ENCODE measurements at regions not wholly inside any gene's neighbourhood (a gene's known extent, or its start where the extent isn't known, plus 50 kb on each side); places are given as distances from the start of the nearest gene placed in this dataset.

GRCh38 chr13:59495936-59496512 lies 667.7 kb downstream of the DIAPH3 start:
- no peaks in the 10 kb centered on the region for H3K9me3 ChIP-seq (ENCODE audit: control insufficient read depth in 2 of 3, low read length in 3 of 3)
- no peak overlapping the region for H3K4me3 ChIP-seq (ENCODE audit: low read length)
- intact Hi-C loops (cut with micrococcal nuclease) = no loop called here
- no peak overlapping the region for H3K27ac Mint-ChIP-seq
- H3K36me3 ChIP-seq (ENCODE audit: control insufficient read depth in 2 of 3, insufficient read depth in 3 of 3, low read length in 3 of 3) = no peaks in the 10 kb centered on the region
- ChIA-PET POLR2A (no interaction called here), CTCF (no interaction called here)
- peaks cover 0 to 9% (median 0%) of the 10 kb centered on the region in 5 donors for H3K27me3 Mint-ChIP-seq
- peaks cover 0 to 3% (median 0%) of the 10 kb centered on the region in 7 donors for H3K4me1 Mint-ChIP-seq
- no peak for ATAC-seq
- H3K27ac ChIP-seq (ENCODE audit: low read depth, low read length) = no peak overlapping the region
- no peaks in the 10 kb centered on the region for H3K4me1 ChIP-seq (ENCODE audit: control insufficient read depth in 2 of 2, insufficient read depth in 2 of 2, low read length in 2 of 2)
- peaks cover 0 to 4% (median 0%) of the 10 kb centered on the region in 11 donors for H3K9me3 Mint-ChIP-seq
- H3K4me3 Mint-ChIP-seq = no peak overlapping the region
- DNase-seq = no peak
- no peaks in the 10 kb centered on the region for H3K27me3 ChIP-seq (ENCODE audit: control insufficient read depth in 2 of 2, insufficient read depth in 2 of 2, low read length in 2 of 2)
- no peaks in the 10 kb centered on the region for H3K36me3 Mint-ChIP-seq

DNA sequence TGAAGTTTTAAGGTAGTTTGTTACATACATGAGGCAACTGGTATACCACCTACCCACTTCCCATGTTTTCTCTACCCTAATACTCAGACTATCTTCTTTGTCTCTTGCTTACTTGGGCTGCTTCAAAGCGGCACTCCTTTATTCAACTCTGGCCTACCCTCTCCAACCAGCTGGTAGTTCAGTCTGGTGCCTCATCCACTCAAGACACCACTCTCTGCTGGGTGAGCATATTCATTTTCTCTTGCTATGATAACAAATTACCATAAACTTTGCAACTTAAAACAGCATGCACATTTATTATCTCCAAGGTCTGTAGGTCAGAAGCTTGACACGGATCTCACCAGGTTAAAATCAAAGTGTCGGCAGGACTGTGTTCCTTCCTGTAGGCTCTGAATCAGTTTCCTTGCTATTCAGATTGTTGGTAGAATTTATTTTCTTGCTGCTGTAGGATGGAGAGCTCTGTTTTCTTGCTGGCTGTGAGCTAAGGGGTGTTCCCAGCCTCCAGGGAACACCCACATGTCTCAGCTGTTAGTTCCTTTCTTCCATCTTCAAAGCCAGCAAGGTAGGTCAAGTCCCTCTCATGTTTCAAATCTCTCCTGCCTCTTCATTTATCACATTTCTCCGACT lies 666.0 kb downstream of the DIAPH3 start:
- no peaks in the 10 kb centered on the region for H3K9me3 ChIP-seq (ENCODE audit: control insufficient read depth in 2 of 3, low read length in 3 of 3)
- CTCF ChIA-PET = no interaction called here
- H3K36me3 Mint-ChIP-seq = no peaks in the 10 kb centered on the region
- H3K9me3 Mint-ChIP-seq = peaks cover 0 to 4% (median 0%) of the 10 kb centered on the region in 11 donors
- DNase-seq = no peak
- H3K27me3 ChIP-seq (ENCODE audit: control insufficient read depth in 2 of 2, insufficient read depth in 2 of 2, low read length in 2 of 2) = no peaks in the 10 kb centered on the region
- H3K4me3 ChIP-seq (ENCODE audit: low read length) = no peak overlapping the region
- POLR2A ChIA-PET = no interaction called here
- H3K27me3 Mint-ChIP-seq = peaks cover 0 to 6% (median 0%) of the 10 kb centered on the region in 5 donors
- H3K4me1 ChIP-seq (ENCODE audit: control insufficient read depth in 2 of 2, insufficient read depth in 2 of 2, low read length in 2 of 2) = no peaks in the 10 kb centered on the region
- H3K27ac Mint-ChIP-seq = peak overlapping the region in 1 of 9 donors; percentile 24
- H3K27ac ChIP-seq (ENCODE audit: low read depth, low read length) = no peak overlapping the region
- H3K4me3 Mint-ChIP-seq = no peak overlapping the region
- no peak for ATAC-seq
- intact Hi-C loops (cut with micrococcal nuclease) = no loop called here
- peaks cover 0 to 3% (median 0%) of the 10 kb centered on the region in 7 donors for H3K4me1 Mint-ChIP-seq
- no peaks in the 10 kb centered on the region for H3K36me3 ChIP-seq (ENCODE audit: control insufficient read depth in 2 of 3, insufficient read depth in 3 of 3, low read length in 3 of 3)

DNA sequence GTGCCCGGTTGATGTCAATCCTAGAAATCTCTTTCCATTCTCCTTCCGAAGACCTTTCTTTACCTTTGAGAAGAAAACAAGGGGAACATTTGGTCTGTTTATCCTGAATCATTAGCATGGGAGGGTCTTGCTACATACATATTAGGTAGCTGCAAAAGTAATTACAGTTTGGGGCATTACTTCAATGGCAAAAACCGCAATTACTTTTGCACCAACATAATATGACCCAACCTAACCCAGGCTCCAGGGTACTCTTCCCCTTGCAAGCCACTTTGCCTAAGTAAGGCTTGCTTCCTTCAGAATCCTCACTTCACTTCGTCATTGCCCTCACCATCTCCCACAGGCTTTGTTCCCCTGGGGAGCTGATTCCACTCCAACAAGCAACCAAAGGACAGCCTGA lies 662.7 kb downstream of the DIAPH3 start:
- CTCF ChIA-PET = no interaction called here
- intact Hi-C loops (cut with micrococcal nuclease) = no loop called here
- H3K9me3 Mint-ChIP-seq = peaks cover 0 to 4% (median 0%) of the 10 kb centered on the region in 11 donors
- Histone ChIP-seq H3K4me1 (ENCODE audit: control insufficient read depth in 2 of 2, insufficient read depth in 2 of 2, low read length in 2 of 2) (no peaks in the 10 kb centered on the region), H3K9me3 (ENCODE audit: control insufficient read depth in 2 of 3, low read length in 3 of 3) (no peaks in the 10 kb centered on the region), H3K27me3 (ENCODE audit: control insufficient read depth in 2 of 2, insufficient read depth in 2 of 2, low read length in 2 of 2) (no peaks in the 10 kb centered on the region), H3K4me3 (ENCODE audit: low read length) (no peak overlapping the region), H3K36me3 (ENCODE audit: control insufficient read depth in 2 of 3, insufficient read depth in 3 of 3, low read length in 3 of 3) (no peaks in the 10 kb centered on the region), H3K27ac (ENCODE audit: low read depth, low read length) (no peak overlapping the region)
- ATAC-seq (no peak), DNase-seq (no peak)
- no peak overlapping the region for H3K4me3 Mint-ChIP-seq
- POLR2A ChIA-PET = no interaction called here
- H3K27ac Mint-ChIP-seq = no peak overlapping the region
- H3K36me3 Mint-ChIP-seq = no peaks in the 10 kb centered on the region
- peaks cover 0 to 7% (median 0%) of the 10 kb centered on the region in 5 donors for H3K27me3 Mint-ChIP-seq
- H3K4me1 Mint-ChIP-seq = no peaks in the 10 kb centered on the region

- Mint-ChIP-seq H3K4me1 (no peaks in the 10 kb centered on the region), H3K36me3 (no peaks in the 10 kb centered on the region), H3K27ac (no peak overlapping the region), H3K4me3 (no peak overlapping the region), H3K9me3 (peaks cover 0 to 2% (median 0%) of the 10 kb centered on the region in 11 donors), H3K27me3 (peaks cover 0 to 7% (median 0%) of the 10 kb centered on the region in 5 donors)
- Histone ChIP-seq H3K27ac (ENCODE audit: low read depth, low read length) (no peak overlapping the region), H3K9me3 (ENCODE audit: control insufficient read depth in 2 of 3, low read length in 3 of 3) (no peaks in the 10 kb centered on the region), H3K4me3 (ENCODE audit: low read length) (no peak overlapping the region), H3K36me3 (ENCODE audit: control insufficient read depth in 2 of 3, insufficient read depth in 3 of 3, low read length in 3 of 3) (no peaks in the 10 kb centered on the region), H3K4me1 (ENCODE audit: control insufficient read depth in 2 of 2, insufficient read depth in 2 of 2, low read length in 2 of 2) (no peaks in the 10 kb centered on the region), H3K27me3 (ENCODE audit: control insufficient read depth in 2 of 2, insufficient read depth in 2 of 2, low read length in 2 of 2) (no peaks in the 10 kb centered on the region)
- ChIA-PET CTCF (no interaction called here), POLR2A (no interaction called here)
- no peak for ATAC-seq
- intact Hi-C loops (cut with micrococcal nuclease) = no loop called here
- DNase-seq = no peak
Observed at GRCh38 chr13:59504407-59504806, 659.3 kb downstream of the DIAPH3 start.

- Mint-ChIP-seq H3K36me3 (no peaks in the 10 kb centered on the region), H3K4me1 (no peaks in the 10 kb centered on the region), H3K4me3 (no peak overlapping the region), H3K27me3 (no peaks in the 10 kb centered on the region), H3K9me3 (peaks cover 0 to 1% (median 0%) of the 10 kb centered on the region in 11 donors), H3K27ac (no peak overlapping the region)
- no peak for ATAC-seq
- Histone ChIP-seq H3K36me3 (ENCODE audit: control insufficient read depth in 2 of 3, insufficient read depth in 3 of 3, low read length in 3 of 3) (no peaks in the 10 kb centered on the region), H3K4me1 (ENCODE audit: control insufficient read depth in 2 of 2, insufficient read depth in 2 of 2, low read length in 2 of 2) (no peaks in the 10 kb centered on the region), H3K9me3 (ENCODE audit: control insufficient read depth in 2 of 3, low read length in 3 of 3) (no peaks in the 10 kb centered on the region), H3K27me3 (ENCODE audit: control insufficient read depth in 2 of 2, insufficient read depth in 2 of 2, low read length in 2 of 2) (no peaks in the 10 kb centered on the region), H3K27ac (ENCODE audit: low read depth, low read length) (no peak overlapping the region), H3K4me3 (ENCODE audit: low read length) (no peak overlapping the region)
- DNase-seq = no peak
- CTCF ChIA-PET = no interaction called here
- intact Hi-C loops (cut with micrococcal nuclease) = no loop called here
- POLR2A ChIA-PET = interaction anchor here (0.6 kb wide), 1 partner anchor 603 kb away, joined by 3 read pairs; no protein-coding TSS in a partner anchor
Observed at GRCh38 chr13:59510386-59510785, 653.3 kb downstream of the DIAPH3 start.

DNA sequence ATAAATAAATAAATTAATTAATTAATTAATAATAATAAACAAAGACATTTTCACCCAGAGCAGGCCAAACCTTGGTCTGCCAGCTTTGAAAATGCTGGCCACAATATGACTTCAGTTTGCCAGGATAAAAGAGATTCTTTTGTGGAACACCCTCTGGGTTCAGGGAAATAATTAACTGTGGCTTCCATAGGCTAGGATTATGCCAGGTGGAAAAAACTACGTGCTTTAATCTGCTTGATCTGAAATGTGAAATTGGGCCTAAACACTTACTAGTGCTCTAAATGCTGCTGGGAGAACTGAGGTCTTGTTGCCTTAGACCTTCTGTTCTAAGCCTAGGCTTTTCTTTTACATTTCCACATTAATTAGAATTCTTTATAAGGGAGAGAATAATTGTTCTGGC lies 650.0 kb downstream of the DIAPH3 start:
- Mint-ChIP-seq H3K4me1 (no peaks in the 10 kb centered on the region), H3K36me3 (no peaks in the 10 kb centered on the region), H3K4me3 (no peak overlapping the region), H3K27me3 (no peaks in the 10 kb centered on the region), H3K27ac (no peak overlapping the region), H3K9me3 (peaks cover 0 to 1% (median 0%) of the 10 kb centered on the region in 11 donors)
- Histone ChIP-seq H3K4me3 (ENCODE audit: low read length) (no peak overlapping the region), H3K9me3 (ENCODE audit: control insufficient read depth in 2 of 3, low read length in 3 of 3) (no peaks in the 10 kb centered on the region), H3K4me1 (ENCODE audit: control insufficient read depth in 2 of 2, insufficient read depth in 2 of 2, low read length in 2 of 2) (no peaks in the 10 kb centered on the region), H3K36me3 (ENCODE audit: control insufficient read depth in 2 of 3, insufficient read depth in 3 of 3, low read length in 3 of 3) (no peaks in the 10 kb centered on the region), H3K27me3 (ENCODE audit: control insufficient read depth in 2 of 2, insufficient read depth in 2 of 2, low read length in 2 of 2) (no peaks in the 10 kb centered on the region), H3K27ac (ENCODE audit: low read depth, low read length) (no peak overlapping the region)
- ChIA-PET POLR2A (no interaction called here), CTCF (no interaction called here)
- ATAC-seq (no peak), DNase-seq (no peak)
- intact Hi-C loops (cut with micrococcal nuclease) = no loop called here

- intact Hi-C loops (cut with micrococcal nuclease) = no loop called here
- no peaks in the 10 kb centered on the region for H3K9me3 ChIP-seq (ENCODE audit: control insufficient read depth in 2 of 3, low read length in 3 of 3)
- CTCF ChIA-PET = no interaction called here
- DNase-seq (no peak), ATAC-seq (no peak)
- H3K27me3 Mint-ChIP-seq = no peaks in the 10 kb centered on the region
- H3K27me3 ChIP-seq (ENCODE audit: control insufficient read depth in 2 of 2, insufficient read depth in 2 of 2, low read length in 2 of 2) = no peaks in the 10 kb centered on the region
- no peak overlapping the region for H3K27ac ChIP-seq (ENCODE audit: low read depth, low read length)
- no peaks in the 10 kb centered on the region for H3K36me3 Mint-ChIP-seq
- no peak overlapping the region for H3K4me3 ChIP-seq (ENCODE audit: low read length)
- POLR2A ChIA-PET = no interaction called here
- no peak overlapping the region for H3K27ac Mint-ChIP-seq
- no peaks in the 10 kb centered on the region for H3K36me3 ChIP-seq (ENCODE audit: control insufficient read depth in 2 of 3, insufficient read depth in 3 of 3, low read length in 3 of 3)
- no peaks in the 10 kb centered on the region for H3K4me1 Mint-ChIP-seq
- H3K4me3 Mint-ChIP-seq = no peak overlapping the region
- no peaks in the 10 kb centered on the region for H3K4me1 ChIP-seq (ENCODE audit: control insufficient read depth in 2 of 2, insufficient read depth in 2 of 2, low read length in 2 of 2)
- peaks cover 0 to 1% (median 0%) of the 10 kb centered on the region in 11 donors for H3K9me3 Mint-ChIP-seq
Observed at GRCh38 chr13:59514316-59514715, 649.4 kb downstream of the DIAPH3 start.
